IMR-90 (cell line): ENCODE measurements at regions not wholly inside any gene's neighbourhood (a gene's known extent, or its start where the extent isn't known, plus 50 kb on each side); places are given as distances from the start of the nearest gene placed in this dataset.

Experiments
- ATAC-seq: fragments of 200-7000 bp; cut with Tn5 transposase; 2 replicates; pipeline ENCODE4 v1.9.1; 2020; ENCODE audit warnings: low read depth, mild to moderate bottlenecking, moderate library complexity
- BruUV-seq: library from RNA; stranded (reverse); fragments of 400-500 nt; replicated peaks from 2 replicates; lab custom pipeline; 2021; lab: Mats Ljungman, UMichigan
- CTCF ChIA-PET: fragments of 300-600 bp; formaldehyde crosslinking; extraction: SDS; loops from one replicate; lab custom pipeline; 2021; ENCODE audit warnings: antibody characterized with exemption; lab: Yijun Ruan, JAX
- POLR2A ChIA-PET: fragments of 300-600 bp; sonication (Branson Sonifier 250); formaldehyde crosslinking; loops from one replicate; lab custom pipeline; 2022; ENCODE audit warnings: antibody characterized with exemption; ENCODE audit not compliant: unreplicated experiment; lab: Charles Lee
- DNase-seq: peaks from one replicate; pipeline ENCODE4 v3.0.0; 2013
- H2AFZ ChIP-seq: replicated peaks from 2 replicates; pipeline ENCODE3; 2013; ENCODE audit warnings: low read length, mild to moderate bottlenecking; ENCODE audit not compliant: poor library complexity
- H2AK5ac ChIP-seq: 2 replicates; pipeline ENCODE4 v1.6.1; 2013; ENCODE audit warnings: low read depth, low read length, inconsistent platforms
- H2AK9ac ChIP-seq: replicated peaks from 2 replicates; pipeline ENCODE3; 2013; ENCODE audit warnings: mild to moderate bottlenecking, low read depth, low read length, moderate library complexity; ENCODE audit not compliant: poor library complexity
- H2BK120ac ChIP-seq: 2 replicates; pipeline ENCODE4 v1.6.1; 2013; ENCODE audit warnings: low read depth, low read length, inconsistent platforms
- H2BK15ac ChIP-seq: 3 replicates; pipeline ENCODE4 v1.6.1; 2013; ENCODE audit warnings: low read depth, low read length, inconsistent platforms
- H2BK20ac ChIP-seq: 2 replicates; pipeline ENCODE4 v1.6.1; 2013; ENCODE audit warnings: low read depth, mild to moderate bottlenecking, inconsistent platforms, low read length, moderate library complexity
- H2BK5ac ChIP-seq: 2 replicates; pipeline ENCODE4 v1.6.1; 2013; ENCODE audit warnings: mild to moderate bottlenecking, low read depth, low read length, inconsistent platforms; ENCODE audit not compliant: poor library complexity, severe bottlenecking
- H3K14ac ChIP-seq: replicated peaks from 2 replicates; pipeline ENCODE4 v1.6.1; 2013; ENCODE audit warnings: low read depth, low read length, inconsistent platforms
- H3K18ac ChIP-seq: 2 replicates; pipeline ENCODE4 v1.6.1; 2013; ENCODE audit warnings: low read depth, low read length, control low read depth
- H3K23ac ChIP-seq: 2 replicates; pipeline ENCODE4 v1.6.1; 2013; ENCODE audit warnings: low read depth, low read length, inconsistent platforms
- H3K27ac ChIP-seq: 2 replicates; pipeline ENCODE4 v1.5.1; 2013; ENCODE audit warnings: mild to moderate bottlenecking, control low read depth, low read length; ENCODE audit not compliant: insufficient read depth
- H3K27me3 ChIP-seq: 2 replicates; pipeline ENCODE4 v1.6.1; 2013; ENCODE audit warnings: low read length; ENCODE audit not compliant: control insufficient read depth, insufficient read depth
- H3K36me3 ChIP-seq: 2 replicates; pipeline ENCODE4 v1.6.1; 2013; ENCODE audit warnings: low read length, mixed read lengths; ENCODE audit not compliant: control insufficient read depth, insufficient read depth
- H3K4ac ChIP-seq: 2 replicates; pipeline ENCODE4 v1.6.1; 2013; ENCODE audit warnings: low read depth, low read length, inconsistent platforms
- H3K4me1 ChIP-seq: 2 replicates; pipeline ENCODE4 v1.6.1; 2013; ENCODE audit warnings: low read length, mixed read lengths; ENCODE audit not compliant: control insufficient read depth, insufficient read depth
- H3K4me2 ChIP-seq: 2 replicates; pipeline ENCODE4 v1.6.1; 2013; ENCODE audit warnings: low read depth, mild to moderate bottlenecking, control low read depth, low read length, moderate library complexity
- H3K4me3 ChIP-seq: 2 replicates; pipeline ENCODE4 v1.5.1; 2013; ENCODE audit warnings: low read depth, mild to moderate bottlenecking, control low read depth, low read length, moderate library complexity; ENCODE audit not compliant: insufficient read depth
- H3K56ac ChIP-seq: 2 replicates; pipeline ENCODE4 v1.6.1; 2013; ENCODE audit warnings: low read length, inconsistent platforms; ENCODE audit not compliant: insufficient read depth; ENCODE audit errors: extremely low read depth
- H3K79me1 ChIP-seq, 2 experiments: 2 replicates each; pipeline ENCODE4 v1.6.1; 2013; ENCODE audit warnings: low read length in 2 of 2, inconsistent platforms in 1 of 2, low read depth in 1 of 2
- H3K9ac ChIP-seq: 2 replicates; pipeline ENCODE4 v1.6.1; 2013; ENCODE audit warnings: low read depth, low read length, control low read depth
- H3K9me1 ChIP-seq: 2 replicates; pipeline ENCODE4 v1.6.1; 2013; ENCODE audit warnings: low read length, inconsistent platforms; ENCODE audit not compliant: insufficient read depth
- H3K9me3 ChIP-seq: 2 replicates; pipeline ENCODE4 v1.6.1; 2013; ENCODE audit warnings: low read length; ENCODE audit not compliant: control insufficient read depth, insufficient read depth
- H4K20me1 ChIP-seq: 2 replicates; pipeline ENCODE4 v1.6.1; 2013; ENCODE audit warnings: low read length, inconsistent platforms; ENCODE audit not compliant: insufficient read depth
- H4K5ac ChIP-seq: 2 replicates; pipeline ENCODE4 v1.6.1; 2013; ENCODE audit warnings: mild to moderate bottlenecking, low read depth, low read length, control low read depth
- H4K8ac ChIP-seq, 2 experiments: 2 replicates each; pipeline ENCODE4 v1.6.1; 2013; ENCODE audit warnings: low read depth in 2 of 2, low read length in 2 of 2, control low read depth in 1 of 2, inconsistent platforms in 1 of 2
- H4K91ac ChIP-seq: 2 replicates; pipeline ENCODE4 v1.6.1; 2013; ENCODE audit warnings: low read depth, low read length, inconsistent platforms; ENCODE audit not compliant: insufficient read depth
- CTCF ChIP-seq: conservative IDR thresholded peaks from 2 replicates; pipeline ENCODE4 v1.5.1; 2012; ENCODE audit warnings: mild to moderate bottlenecking, low read depth, low read length, improper control_type of control experiment
- RCOR1 ChIP-seq: IDR thresholded peaks from 2 replicates; pipeline ENCODE4 v1.6.1; 2012; ENCODE audit warnings: mild to moderate bottlenecking, low read length, improper control_type of control experiment; ENCODE audit not compliant: insufficient replicate concordance
- SMC3 ChIP-seq: fragments of 150-350 bp; IDR thresholded peaks from 2 replicates; pipeline ENCODE4 v1.6.1; 2016; ENCODE audit warnings: low read depth, mild to moderate bottlenecking, antibody characterized with exemption, low read length, moderate library complexity
- WGBS, 2 experiments: methylation state at CpG; one replicate each; pipeline versions ENCODE4 v1.1.5 to v1.1.7; 2013; ENCODE audit warnings: missing lambda C conversion rate in 2 of 2; ENCODE audit not compliant: insufficient read length in 1 of 2; ENCODE audit errors: extremely low coverage in 2 of 2; 5-methylcytosine and 5-hydroxymethylcytosine counted together
- dilution Hi-C: fragments of 300-500 bp; cut with HindIII; formaldehyde crosslinking; loops from one replicate; pipeline ENCODE4 v1.14.3; 2018; ENCODE audit warnings: low sequenced_read_pairs; ENCODE audit not compliant: unreplicated experiment
- in situ Hi-C: fragments of 300-500 bp; cut with MboI; formaldehyde crosslinking; loops from 3 replicates; pipeline ENCODE4 v1.14.3; 2019; ENCODE audit warnings: low sequenced_read_pairs, inconsistent platforms, mixed read lengths
- intact Hi-C: fragments of 100-400 bp; cut with micrococcal nuclease; formaldehyde crosslinking; loops from 2 replicates; pipeline ENCODE4 v1.10.0; 2022

- no peak overlapping the region for H3K18ac ChIP-seq
- DNase-seq = no peak
- no peak overlapping the region for H2BK20ac ChIP-seq
- H3K79me1 ChIP-seq = no peaks in the 10 kb centered on the region
- no peak overlapping the region for H2BK5ac ChIP-seq
- WGBS, 2 experiments = no CpG with 5 or more reads among the region's 5 CpGs
- H2BK15ac ChIP-seq = no peak overlapping the region
- intact Hi-C loops = no loop called here
- no peaks in the 10 kb centered on the region for H3K36me3 ChIP-seq
- H3K9me3 ChIP-seq = peaks cover 8% of the 10 kb centered on the region
- no peak overlapping the region for H3K4me2 ChIP-seq
- ChIA-PET CTCF (interaction anchor here (0.6 kb wide), 1 partner anchor 213 kb away, joined by 3 read pairs; no protein-coding TSS in a partner anchor), POLR2A (no interaction called here)
- H2AK5ac ChIP-seq = no peak overlapping the region
- no peak overlapping the region for H4K5ac ChIP-seq
- no peaks in the 10 kb centered on the region for H3K9me1 ChIP-seq
- TF ChIP-seq CTCF = no peak
- TF ChIP-seq RCOR1 = no peak
- no peak for TF ChIP-seq SMC3
- H3K14ac ChIP-seq = no peak overlapping the region
- H4K20me1 ChIP-seq = no peaks in the 10 kb centered on the region
- no TSS peak for BruUV-seq
- H3K4me3 ChIP-seq = no peak overlapping the region
- H3K27me3 ChIP-seq = no peaks in the 10 kb centered on the region
- H3K23ac ChIP-seq = no peak overlapping the region
- no peaks in the 10 kb centered on the region for H3K4me1 ChIP-seq
- in situ Hi-C loops = no loop called here
- dilution Hi-C loops = no loop called here
- H2BK120ac ChIP-seq = no peak overlapping the region
- no peak overlapping the region for H2AK9ac ChIP-seq
- ATAC-seq = no peak
- H4K91ac ChIP-seq = no peak overlapping the region
- no peak overlapping the region for H3K4ac ChIP-seq
- H3K9ac ChIP-seq = no peak overlapping the region
- H3K27ac ChIP-seq = no peak overlapping the region
- no peak overlapping the region for H3K56ac ChIP-seq
- H4K8ac ChIP-seq = no peak overlapping the region
- no peak overlapping the region for H2AFZ ChIP-seq
These were observed 331.7 kb downstream of the FRK start for GRCh38 chr6:115729036-115729435.
